ENCODE measurements at regions not wholly inside any gene's neighbourhood (a gene's known extent, or its start where the extent isn't known, plus 50 kb on each side); places are given as distances from the start of the nearest gene placed in this dataset.

DNA sequence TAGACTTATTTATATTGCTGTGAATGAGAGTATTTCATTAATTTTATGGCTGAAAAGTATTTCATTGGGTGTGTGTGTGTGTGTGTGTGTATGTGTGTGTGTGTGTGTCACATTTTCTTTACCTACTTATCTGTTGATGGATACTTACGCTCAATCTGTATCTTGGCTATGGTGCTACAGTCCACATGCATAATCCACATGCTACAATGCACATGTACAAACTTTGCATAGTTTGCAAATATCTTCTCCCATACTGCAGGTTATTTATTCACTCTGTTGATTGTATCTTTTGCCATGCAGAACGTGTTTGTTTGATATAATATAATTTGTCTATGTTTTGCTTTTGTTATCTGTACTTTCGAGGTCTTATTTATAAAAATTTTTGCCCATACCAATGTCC, 167.8 kb downstream of the RAB28 start:
- no peak for DNase-seq

GRCh38 chr4:13313856-13314255, 170.3 kb downstream of the RAB28 start:
- DNase-seq, result no peak

DNA sequence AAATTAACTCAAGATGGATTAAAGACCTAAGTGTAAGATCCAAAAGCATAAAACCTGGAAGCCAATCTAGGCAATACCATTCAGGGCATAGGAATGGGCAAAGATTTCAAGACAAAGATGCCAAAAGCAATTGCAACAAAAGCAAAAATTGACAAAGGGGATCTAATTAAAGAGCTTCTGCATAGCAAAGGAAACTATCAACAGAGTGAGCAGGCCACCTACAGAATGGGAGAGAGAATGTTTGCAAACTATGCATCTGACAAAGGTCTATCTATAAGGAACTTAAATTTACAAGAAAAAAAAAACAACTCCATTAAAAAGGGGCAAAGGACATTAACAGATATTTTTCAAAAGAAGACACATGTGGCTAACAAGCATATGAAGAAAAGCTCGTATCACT, 171.9 kb downstream of the RAB28 start:
- DNase-seq, result no peak

DNA sequence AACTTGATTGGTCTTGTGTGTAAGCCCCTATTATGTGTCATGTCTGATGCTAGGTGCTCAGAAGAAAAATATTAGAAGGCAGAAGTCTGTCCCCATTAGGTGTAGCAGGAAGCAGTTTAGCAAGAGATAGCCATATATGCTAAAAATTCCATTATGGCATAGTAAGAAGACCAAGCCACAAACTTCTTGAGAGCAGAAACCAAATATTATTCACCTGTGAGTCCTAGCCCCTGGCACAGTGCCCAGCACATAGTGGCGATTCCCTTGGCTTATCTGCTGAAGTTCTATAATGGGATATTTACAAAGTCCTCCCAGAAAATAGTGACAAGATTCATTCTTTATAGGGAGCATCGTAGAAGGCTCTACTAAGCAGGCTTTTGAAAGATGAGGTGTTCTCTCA, 174.4 kb downstream of the RAB28 start:
- no peak for DNase-seq

DNA sequence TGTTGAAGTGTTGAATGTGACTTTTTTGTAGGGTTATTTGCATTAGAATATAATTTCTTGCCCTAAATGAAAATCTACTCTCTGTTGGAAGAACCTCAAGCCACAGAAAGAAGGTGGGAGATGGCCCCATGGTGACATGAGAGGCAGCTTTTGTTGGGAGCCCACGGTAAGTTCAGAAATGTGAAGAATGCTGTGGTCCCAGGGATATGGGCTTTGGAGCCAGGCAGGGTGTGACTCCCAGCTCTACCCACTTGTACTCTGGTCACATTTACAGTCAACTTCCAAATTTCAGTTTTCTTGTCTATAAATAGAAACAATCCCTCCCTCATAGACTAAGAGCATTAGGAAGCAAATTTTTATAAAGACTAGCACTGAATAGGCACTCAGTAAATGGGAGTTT, 177.8 kb downstream of the RAB28 start:
- no peak for DNase-seq

DNA sequence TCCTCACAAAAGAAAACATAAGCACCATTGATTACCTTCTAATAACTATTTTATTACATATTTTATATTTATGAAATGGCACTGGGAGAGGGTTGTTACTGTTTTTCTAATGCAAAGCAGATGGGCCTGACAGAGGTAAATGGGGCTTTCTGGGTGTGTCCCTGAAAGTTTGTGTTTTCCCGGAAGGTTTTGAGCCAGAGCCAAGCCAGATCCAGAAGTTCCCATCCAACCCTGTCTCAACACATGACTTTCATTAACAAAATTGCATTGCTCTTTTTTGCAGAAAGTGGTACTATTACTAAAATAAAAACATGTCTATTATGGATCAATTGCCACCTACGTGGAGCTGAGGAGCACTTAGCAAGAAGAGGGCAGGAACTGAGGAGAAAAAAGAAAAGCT, 181.3 kb downstream of the RAB28 start:
- peak; percentile 1 for DNase-seq

DNA sequence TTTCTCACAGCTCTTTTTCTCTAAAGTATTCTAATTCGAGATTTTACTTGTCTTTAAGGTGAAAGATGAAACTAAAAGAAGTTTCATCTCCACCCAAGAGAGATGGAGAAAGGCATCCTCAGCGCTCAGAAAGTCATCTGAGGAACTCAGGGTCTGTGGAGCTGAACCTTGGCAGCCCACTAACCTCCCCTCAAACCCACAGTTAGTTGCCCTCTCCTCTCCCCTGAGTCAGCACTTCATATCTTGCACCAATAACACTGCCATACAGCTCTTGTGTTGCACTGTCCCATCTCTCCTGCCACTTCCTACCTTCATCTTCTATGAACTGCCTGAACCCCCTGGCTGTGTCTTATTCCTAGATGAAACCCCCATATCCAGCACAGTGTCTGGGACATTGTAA, 184.8 kb downstream of the RAB28 start:
- DNase-seq, result no peak

DNA sequence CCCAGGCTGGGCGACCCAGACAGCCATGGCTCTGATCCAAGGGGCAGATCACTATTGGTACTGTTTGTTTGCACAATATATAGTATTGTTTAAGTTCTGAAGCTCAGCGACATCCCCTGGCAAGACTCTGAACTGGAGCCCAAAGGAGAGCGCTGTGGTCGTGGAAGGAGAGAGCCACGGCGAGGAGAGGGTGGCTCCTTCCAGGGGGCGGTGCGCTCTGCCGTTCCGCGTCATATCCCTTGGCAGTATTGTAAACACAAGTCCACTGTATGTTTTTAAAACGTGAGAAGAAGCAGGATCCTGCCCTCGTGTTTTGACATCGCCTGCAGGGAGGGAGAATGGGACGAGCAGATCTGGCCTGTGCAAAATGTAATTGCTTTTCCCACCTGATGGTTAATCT, 185.5 kb downstream of the RAB28 start:
- DNase-seq, result no peak

- no peak for DNase-seq
These were observed 187.2 kb downstream of the RAB28 start for GRCh38 chr4:13296986-13297385.

DNA sequence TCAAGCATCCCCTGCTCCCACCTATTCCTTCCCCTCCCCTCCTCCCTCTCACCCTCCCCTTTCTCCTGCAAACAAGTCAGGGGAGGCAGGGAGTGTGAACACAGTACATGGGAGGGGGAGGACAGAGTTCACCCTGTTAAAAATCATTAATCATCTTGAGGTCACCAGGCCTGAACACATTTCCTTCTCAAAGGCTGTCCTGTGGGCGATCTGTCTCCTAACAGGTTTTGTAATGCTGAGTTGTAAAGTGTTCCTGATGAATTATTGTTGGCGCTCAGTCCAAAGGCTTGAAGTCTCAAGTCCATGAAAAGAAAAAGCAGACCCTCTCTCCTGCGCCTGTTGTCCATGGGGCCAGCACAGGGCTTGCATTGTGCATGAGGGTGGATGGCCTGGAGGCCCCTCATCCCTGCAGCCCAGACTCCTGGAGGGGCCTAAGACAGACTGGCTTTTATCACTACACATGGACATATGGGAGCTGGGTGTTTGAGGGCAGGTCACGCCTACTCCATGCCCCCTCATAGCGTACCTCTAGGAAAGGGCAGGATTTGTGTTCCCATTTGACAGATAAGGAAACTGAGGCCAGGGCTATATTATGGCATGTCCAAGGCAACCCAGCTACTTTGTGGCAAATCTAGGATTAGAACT, 189.1 kb downstream of the RAB28 start:
- no peak for DNase-seq

- DNase-seq, result no peak
These were observed 191.8 kb downstream of the RAB28 start for GRCh38 chr4:13292372-13292771.

DNA sequence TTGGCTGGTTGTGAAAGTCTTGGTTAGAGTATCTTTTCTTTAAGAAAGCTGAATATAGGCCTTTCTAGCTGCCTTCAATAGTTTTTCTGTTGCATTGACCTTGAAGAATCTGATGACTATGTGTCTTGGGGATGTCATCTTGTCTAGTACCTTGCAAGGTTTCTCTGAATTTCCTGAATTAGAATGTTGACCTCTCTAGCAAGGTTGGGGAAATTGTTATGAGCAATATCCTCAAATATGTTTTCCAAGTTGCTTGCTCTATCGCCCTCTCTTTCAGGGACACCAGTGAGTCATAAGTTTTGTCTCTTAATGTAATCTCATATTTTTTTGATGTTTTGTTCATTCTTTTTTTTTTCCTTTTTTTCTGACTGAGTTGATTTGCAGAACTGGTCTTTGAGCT, 194.7 kb downstream of the RAB28 start:
- peak; percentile 34 for DNase-seq

GRCh38 chr4:13285336-13285735, 198.8 kb downstream of the RAB28 start:
- no peak for DNase-seq

GRCh38 chr4:13284932-13285331, 199.2 kb downstream of the RAB28 start:
- no peak for DNase-seq

DNA sequence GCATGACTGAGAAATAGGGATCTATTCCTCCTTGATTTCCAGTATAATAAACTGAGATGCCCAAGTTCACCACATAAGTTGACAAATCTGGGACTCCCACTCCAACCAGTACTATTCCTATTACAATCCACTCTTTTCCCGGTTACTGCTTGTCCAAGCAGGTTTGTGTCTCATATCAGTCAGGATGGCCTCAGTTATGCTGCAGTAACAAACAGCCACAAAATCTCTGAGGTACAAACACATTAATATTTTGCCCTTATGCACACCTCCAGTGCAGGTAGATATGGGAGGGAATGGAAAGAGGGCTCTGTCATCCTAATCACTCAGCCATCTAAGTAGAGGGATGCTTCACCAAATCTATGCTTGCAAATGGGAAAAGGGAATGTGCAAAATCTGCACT, 207.8 kb downstream of the RAB28 start:
- DNase-seq, result no peak

- DNase-seq, result no peak
These were observed 215.4 kb downstream of the RAB28 start for GRCh38 chr4:13268703-13269102.

GRCh38 chr4:13268165-13268564, 216.0 kb downstream of the RAB28 start:
- DNase-seq, result no peak

GRCh38 chr4:13267091-13267490, 217.0 kb downstream of the RAB28 start:
- DNase-seq, result no peak

DNA sequence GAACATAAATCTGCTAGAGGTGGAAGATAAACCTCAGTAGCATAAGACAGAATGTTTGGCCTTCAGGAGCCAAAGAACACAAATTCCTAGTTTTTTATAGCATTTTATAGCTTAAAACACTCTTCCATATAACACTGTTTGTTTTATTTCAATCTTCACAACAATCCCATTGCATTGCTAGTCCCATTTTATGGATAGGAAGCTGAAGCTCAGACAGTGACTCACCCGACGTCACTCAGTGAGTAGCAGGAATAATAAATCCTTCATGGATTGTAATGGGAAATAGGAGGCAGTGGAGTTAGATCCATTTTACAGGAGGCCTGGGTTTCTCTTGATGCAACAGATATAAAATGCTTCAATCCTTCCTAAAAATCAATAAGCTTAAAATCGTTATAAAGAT, 217.5 kb downstream of the RAB28 start:
- no peak for DNase-seq

GRCh38 chr4:13263967-13264525, 220.1 kb downstream of the RAB28 start:
- no peak for DNase-seq

- DNase-seq, result no peak
These were observed 221.3 kb downstream of the RAB28 start for GRCh38 chr4:13262816-13263215.

DNA sequence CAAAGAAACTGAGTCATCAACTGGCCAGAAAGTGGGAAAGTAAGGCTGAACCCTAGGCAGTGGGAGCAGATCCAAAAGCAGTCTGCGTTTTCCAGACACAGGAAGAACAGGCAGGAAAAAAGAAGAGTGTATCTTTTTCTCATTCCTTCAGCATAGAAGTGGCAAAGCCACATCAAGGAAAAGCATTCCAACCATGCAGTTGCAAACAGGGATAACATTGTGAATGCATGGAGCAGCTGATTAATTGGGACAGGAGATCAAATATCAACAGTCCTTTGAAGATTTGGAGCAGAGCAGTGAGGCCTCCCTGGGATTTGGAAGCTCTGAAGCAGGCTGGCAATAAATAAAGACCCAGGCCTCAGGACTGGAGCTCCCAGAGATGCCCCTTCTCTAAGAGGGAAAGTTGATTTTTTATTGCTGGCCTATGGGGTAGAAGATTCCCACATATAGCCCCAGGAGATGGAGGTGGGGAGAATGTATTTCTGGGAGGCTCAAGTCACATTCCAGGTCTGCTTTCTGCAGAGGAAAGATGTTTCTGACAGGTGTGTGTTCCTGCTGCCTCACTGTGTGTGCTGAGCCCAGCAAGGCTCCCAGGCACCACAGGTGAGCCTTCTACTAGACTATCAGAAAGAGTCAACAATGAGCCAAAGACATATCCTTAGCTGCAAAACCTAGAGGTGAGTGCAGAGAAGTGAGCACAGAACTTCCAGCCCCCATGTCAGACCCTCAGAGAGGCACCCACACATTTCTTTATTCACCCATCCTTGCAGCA, 222.5 kb downstream of the RAB28 start:
- peak; percentile 0 for DNase-seq

DNA sequence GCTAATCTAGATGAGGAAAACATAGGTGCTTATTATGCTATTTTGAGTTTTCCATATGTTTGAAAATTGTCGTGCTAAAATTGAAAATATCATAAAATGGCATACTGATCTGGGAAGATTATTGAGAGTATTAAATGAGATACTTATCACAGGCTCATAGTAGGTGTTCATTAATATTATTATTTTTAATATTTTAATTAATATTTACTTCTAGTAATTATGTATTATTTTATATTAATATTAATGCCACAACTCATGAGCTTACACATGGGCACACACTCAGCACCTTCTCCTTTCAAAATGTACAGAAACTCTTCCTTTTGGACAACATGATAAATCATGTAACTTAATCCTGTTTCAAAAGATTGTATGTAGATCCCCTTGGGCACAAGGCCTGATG, 223.6 kb downstream of the RAB28 start:
- no peak for DNase-seq

- DNase-seq, result no peak
These were observed 233.9 kb downstream of the RAB28 start for GRCh38 chr4:13250263-13250662.

Data from fibroblast of skin of abdomen (primary cell).